Right atrium auricular region (tissue), 2 donors: ENCODE measurements at regions not wholly inside any gene's neighbourhood (a gene's known extent, or its start where the extent isn't known, plus 50 kb on each side); places are given as distances from the start of the nearest gene placed in this dataset.

Experiments
- DNase-seq: peaks from one replicate; pipeline ENCODE4 v3.0.0-alpha.2; 2019; ENCODE audit warnings: low spot score
- H3K27ac ChIP-seq, 2 donors: fragments of 200-600 bp; sonication (generic); 1 replicate in 1 of 2; 2 replicates in 1 of 2; pipeline ENCODE4 v1.5.1; 2016 to 2019
- H3K27me3 ChIP-seq, 2 donors: fragments of 200-600 bp; sonication (generic); one replicate each; pipeline versions ENCODE4 v1.5.1 to v1.6.0; 2017 to 2019
- H3K36me3 ChIP-seq: fragments of 200-600 bp; sonication (generic); one replicate; pipeline ENCODE4 v1.5.1; 2016
- H3K4me1 ChIP-seq, 2 donors: fragments of 200-600 bp; sonication (generic); one replicate each; pipeline versions ENCODE4 v1.5.1 to v1.6.0; 2017 to 2019
- H3K4me3 ChIP-seq, 2 donors: fragments of 200-600 bp; sonication (generic); 1 replicate in 1 of 2; 2 replicates in 1 of 2; pipeline ENCODE4 v1.5.1; 2017 to 2019; ENCODE audit warnings: mild to moderate bottlenecking in 1 of 2, moderate library complexity in 1 of 2
- H3K9me3 ChIP-seq, 2 donors: fragments of 200-600 bp; sonication (generic); one replicate each; pipeline ENCODE4 v1.5.1; 2019
- TF ChIP-seq, protein P1 (sequence below), 2 donors: fragments of 200-600 bp; sonication (generic); IDR thresholded peaks; one replicate each; pipeline ENCODE4 v1.5.1; 2019; ENCODE audit warnings: antibody characterized with exemption in 2 of 2

DNA sequence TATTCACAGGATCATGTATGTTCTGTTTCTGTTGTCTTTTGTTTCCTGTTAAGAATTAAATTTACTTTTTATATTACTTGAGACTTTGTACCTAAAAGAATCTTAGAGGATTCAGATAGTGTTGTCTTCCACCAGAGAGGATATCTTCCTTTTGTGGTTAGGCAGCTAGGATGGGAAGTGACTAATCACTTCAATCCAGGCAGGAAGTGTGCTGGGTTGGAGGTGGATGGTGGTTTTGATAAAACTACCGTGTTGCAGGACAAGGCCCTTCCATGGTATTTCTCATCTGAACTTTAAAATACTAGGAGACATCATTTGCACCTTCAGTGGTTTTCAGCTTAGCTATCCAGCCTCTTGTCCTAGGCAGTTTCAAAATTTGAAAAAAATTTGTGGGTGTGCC, 728.6 kb upstream of the CDH2 start:
- H3K27me3 ChIP-seq, result no peaks in the 10 kb centered on the region
- no peaks in the 10 kb centered on the region for H3K4me1 ChIP-seq
- H3K9me3 ChIP-seq, result no peaks in the 10 kb centered on the region
- H3K4me3 ChIP-seq, result no peak overlapping the region
- H3K36me3 ChIP-seq, result no peaks in the 10 kb centered on the region
- no peak overlapping the region for H3K27ac ChIP-seq
- no peak for DNase-seq
- TF ChIP-seq, protein P1, sequence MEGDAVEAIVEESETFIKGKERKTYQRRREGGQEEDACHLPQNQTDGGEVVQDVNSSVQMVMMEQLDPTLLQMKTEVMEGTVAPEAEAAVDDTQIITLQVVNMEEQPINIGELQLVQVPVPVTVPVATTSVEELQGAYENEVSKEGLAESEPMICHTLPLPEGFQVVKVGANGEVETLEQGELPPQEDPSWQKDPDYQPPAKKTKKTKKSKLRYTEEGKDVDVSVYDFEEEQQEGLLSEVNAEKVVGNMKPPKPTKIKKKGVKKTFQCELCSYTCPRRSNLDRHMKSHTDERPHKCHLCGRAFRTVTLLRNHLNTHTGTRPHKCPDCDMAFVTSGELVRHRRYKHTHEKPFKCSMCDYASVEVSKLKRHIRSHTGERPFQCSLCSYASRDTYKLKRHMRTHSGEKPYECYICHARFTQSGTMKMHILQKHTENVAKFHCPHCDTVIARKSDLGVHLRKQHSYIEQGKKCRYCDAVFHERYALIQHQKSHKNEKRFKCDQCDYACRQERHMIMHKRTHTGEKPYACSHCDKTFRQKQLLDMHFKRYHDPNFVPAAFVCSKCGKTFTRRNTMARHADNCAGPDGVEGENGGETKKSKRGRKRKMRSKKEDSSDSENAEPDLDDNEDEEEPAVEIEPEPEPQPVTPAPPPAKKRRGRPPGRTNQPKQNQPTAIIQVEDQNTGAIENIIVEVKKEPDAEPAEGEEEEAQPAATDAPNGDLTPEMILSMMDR (IDR thresholded peaks at IDR 0.05), result no peak

DNA sequence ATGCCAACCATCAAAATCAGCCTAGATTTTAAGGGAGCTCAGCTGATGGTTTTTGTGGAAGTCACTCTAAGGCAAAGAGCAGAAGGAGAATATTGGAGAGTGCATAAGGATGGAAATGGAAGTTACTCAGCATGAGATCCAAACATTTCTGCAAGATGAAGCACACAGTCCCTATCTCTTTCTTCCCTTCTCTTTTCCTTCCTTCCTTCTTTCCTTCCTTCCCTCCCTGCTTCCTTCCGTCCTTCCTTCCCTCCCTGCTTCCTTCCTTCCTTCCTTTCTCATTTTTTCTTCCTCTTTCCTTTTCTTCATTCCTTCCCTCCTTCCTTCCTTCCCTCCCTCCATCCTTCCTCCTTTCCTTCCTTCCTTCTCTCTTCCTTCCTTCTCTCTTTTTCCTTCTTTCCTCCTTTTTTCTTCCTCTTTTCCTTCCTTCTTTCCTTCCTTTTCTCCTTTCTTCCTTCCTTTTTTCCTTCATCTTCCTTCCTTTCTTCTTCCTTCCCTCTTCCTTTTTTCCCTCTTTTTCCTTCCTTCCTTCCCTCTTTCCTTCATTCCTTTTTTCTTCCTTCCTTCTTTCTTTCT, 727.9 kb upstream of the CDH2 start:
- TF ChIP-seq, protein P1 (IDR thresholded peaks at IDR 0.05), result no peak
- no peaks in the 10 kb centered on the region for H3K4me1 ChIP-seq
- H3K27ac ChIP-seq, result no peak overlapping the region
- no peaks in the 10 kb centered on the region for H3K9me3 ChIP-seq
- DNase-seq, result no peak
- no peak overlapping the region for H3K4me3 ChIP-seq
- H3K27me3 ChIP-seq, result no peaks in the 10 kb centered on the region
- no peaks in the 10 kb centered on the region for H3K36me3 ChIP-seq

DNA sequence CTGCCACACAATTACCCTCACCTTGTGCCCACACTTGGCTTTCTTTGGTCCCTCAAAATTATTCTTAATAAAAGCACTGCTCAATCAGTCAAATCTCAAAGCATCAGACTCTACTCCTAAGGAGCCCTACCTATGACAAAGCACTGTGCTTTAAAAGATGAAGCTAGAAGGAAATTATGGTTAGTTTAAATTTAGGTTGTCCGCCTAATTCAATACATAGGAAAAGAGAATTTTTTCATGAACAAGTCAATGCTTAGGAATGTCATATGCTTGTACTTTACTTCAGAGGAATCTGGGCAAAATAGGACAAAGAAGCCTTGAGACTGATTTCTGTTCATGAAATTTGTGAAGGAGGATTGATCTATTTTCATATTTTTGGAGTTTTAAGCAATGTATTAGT, 726.4 kb upstream of the CDH2 start:
- Histone ChIP-seq H3K27me3 (no peaks in the 10 kb centered on the region), H3K27ac (no peak overlapping the region), H3K4me1 (no peaks in the 10 kb centered on the region), H3K9me3 (no peaks in the 10 kb centered on the region), H3K36me3 (no peaks in the 10 kb centered on the region), H3K4me3 (no peak overlapping the region)
- TF ChIP-seq, protein P1 (IDR thresholded peaks at IDR 0.05), result no peak
- no peak for DNase-seq

DNA sequence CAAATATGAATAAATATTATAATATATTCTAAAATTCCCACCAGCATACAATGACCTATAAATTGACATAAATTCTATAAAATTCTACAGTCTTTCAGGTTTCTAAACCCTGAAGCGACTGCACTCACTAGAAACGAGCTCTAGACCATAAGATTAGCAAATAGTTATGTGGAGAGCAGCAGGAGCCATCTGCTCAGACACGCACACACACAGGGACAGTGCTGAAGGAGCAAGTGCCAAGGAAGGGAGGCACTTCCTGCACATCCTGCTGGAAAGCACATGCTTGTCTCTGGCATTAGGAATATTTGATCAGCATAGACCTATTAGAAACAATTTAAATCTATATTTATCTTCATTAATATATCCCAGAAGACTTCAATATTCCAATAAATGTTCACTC, 713.9 kb upstream of the CDH2 start:
- H3K9me3 ChIP-seq, result no peaks in the 10 kb centered on the region
- no peak overlapping the region for H3K4me3 ChIP-seq
- H3K36me3 ChIP-seq, result no peaks in the 10 kb centered on the region
- H3K27ac ChIP-seq, result no peak overlapping the region
- no peak for DNase-seq
- H3K27me3 ChIP-seq, result no peaks in the 10 kb centered on the region
- TF ChIP-seq, protein P1 (IDR thresholded peaks at IDR 0.05), result no peak
- no peaks in the 10 kb centered on the region for H3K4me1 ChIP-seq

DNA sequence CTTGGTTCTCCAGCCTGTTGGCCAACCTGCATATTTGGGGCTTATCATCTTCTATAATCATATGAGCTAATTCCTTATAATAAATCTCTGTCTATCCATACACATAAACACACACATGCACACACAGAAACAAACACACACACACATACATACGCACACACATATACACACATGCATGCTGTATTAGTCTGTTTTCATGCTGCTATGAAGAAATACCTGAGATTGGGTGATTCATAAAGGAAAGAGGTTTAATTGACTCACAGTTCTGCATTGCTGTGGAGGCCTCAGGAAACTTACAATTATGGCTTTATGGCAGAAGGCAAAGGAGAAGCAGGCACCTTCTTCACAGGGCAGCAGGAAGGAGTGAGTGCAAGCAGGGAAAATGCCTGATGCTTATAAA, 707.4 kb upstream of the CDH2 start:
- Histone ChIP-seq H3K27ac (no peak overlapping the region), H3K4me3 (no peak overlapping the region), H3K4me1 (no peaks in the 10 kb centered on the region), H3K27me3 (no peaks in the 10 kb centered on the region), H3K36me3 (no peaks in the 10 kb centered on the region), H3K9me3 (no peaks in the 10 kb centered on the region)
- DNase-seq, result no peak
- TF ChIP-seq, protein P1 (IDR thresholded peaks at IDR 0.05), result no peak

DNA sequence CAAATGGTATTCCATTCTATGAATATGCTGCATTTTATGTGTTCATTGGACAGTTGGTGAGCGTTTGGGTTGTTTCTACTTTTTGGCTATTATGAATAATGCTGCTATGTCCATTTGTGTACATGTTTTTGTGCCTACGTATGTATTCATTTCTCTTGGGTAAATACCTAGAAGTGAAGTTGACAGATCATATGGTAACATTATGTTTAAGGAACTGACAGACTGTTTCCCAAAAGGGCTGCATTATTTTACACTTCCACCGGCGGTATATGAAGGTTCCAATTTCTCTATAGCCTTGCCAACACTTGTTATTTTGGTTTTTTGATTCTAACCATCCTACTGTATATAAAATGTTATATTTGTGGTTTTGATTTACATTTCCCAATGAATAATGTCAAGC, 703.9 kb upstream of the CDH2 start:
- H3K4me3 ChIP-seq, result no peak overlapping the region
- no peaks in the 10 kb centered on the region for H3K4me1 ChIP-seq
- no peaks in the 10 kb centered on the region for H3K9me3 ChIP-seq
- H3K36me3 ChIP-seq, result no peaks in the 10 kb centered on the region
- no peaks in the 10 kb centered on the region for H3K27me3 ChIP-seq
- no peak for DNase-seq
- TF ChIP-seq, protein P1 (IDR thresholded peaks at IDR 0.05), result no peak
- no peak overlapping the region for H3K27ac ChIP-seq
